22Rv1 (cell line): ENCODE measurements at regions not wholly inside any gene's neighbourhood (a gene's known extent, or its start where the extent isn't known, plus 50 kb on each side); places are given as distances from the start of the nearest gene placed in this dataset.

ENCODE experiments used
- ZFX ChIP-seq: fragments of 450-650 bp; IDR thresholded peaks from 2 replicates; pipeline ENCODE4 v1.6.1; 2017; ENCODE audit warnings: antibody characterized with exemption, borderline replicate concordance
- TF ChIP-seq, protein P1 (sequence below): fragments of 450-650 bp; IDR thresholded peaks from 2 replicates; pipeline ENCODE4 v1.5.1; 2017; ENCODE audit warnings: mild to moderate bottlenecking

DNA sequence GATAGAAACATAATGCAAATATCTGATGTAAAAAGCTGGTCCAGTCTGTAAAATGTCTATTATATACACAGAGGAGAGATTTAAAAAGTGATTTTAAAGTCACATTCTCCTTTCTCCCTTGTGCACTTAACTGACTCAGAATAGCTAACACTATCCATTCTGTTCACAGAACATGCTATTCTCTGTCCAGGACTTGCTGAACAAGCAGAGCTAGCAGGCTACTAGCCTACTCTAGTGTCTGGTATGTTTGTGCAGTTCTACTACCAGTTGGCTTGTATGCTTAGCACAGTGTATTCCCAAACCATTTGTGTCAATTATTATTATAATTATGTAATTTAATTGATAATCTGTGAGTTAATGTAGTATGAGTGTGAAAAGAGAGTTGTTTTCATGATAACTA lies 161.7 kb upstream of the NUDT12 start:
- TF ChIP-seq, protein P1, sequence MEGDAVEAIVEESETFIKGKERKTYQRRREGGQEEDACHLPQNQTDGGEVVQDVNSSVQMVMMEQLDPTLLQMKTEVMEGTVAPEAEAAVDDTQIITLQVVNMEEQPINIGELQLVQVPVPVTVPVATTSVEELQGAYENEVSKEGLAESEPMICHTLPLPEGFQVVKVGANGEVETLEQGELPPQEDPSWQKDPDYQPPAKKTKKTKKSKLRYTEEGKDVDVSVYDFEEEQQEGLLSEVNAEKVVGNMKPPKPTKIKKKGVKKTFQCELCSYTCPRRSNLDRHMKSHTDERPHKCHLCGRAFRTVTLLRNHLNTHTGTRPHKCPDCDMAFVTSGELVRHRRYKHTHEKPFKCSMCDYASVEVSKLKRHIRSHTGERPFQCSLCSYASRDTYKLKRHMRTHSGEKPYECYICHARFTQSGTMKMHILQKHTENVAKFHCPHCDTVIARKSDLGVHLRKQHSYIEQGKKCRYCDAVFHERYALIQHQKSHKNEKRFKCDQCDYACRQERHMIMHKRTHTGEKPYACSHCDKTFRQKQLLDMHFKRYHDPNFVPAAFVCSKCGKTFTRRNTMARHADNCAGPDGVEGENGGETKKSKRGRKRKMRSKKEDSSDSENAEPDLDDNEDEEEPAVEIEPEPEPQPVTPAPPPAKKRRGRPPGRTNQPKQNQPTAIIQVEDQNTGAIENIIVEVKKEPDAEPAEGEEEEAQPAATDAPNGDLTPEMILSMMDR: no peak
- TF ChIP-seq ZFX: no peak
